RWPE1 (cell line): ENCODE measurements at regions not wholly inside any gene's neighbourhood (a gene's known extent, or its start where the extent isn't known, plus 50 kb on each side); places are given as distances from the start of the nearest gene placed in this dataset.

Source experiments
- CTCF ChIA-PET: fragments of 350-600 bp; sonication (Branson Sonifier 250); formaldehyde crosslinking; extraction: SDS; loops from one replicate; lab custom pipeline; 2021; lab: Yijun Ruan, JAX
- POLR2A ChIA-PET: fragments of 400-600 bp; formaldehyde crosslinking; extraction: SDS; loops from one replicate; lab custom pipeline; 2020; ENCODE audit warnings: antibody characterized with exemption; ENCODE audit not compliant: low non-redundant PET; lab: Yijun Ruan, JAX
- DNase-seq: peaks from one replicate; pipeline ENCODE4 v3.0.0; 2012; ENCODE audit warnings: low spot score
- H3K27ac ChIP-seq: fragments of 450-650 bp; 2 replicates; pipeline ENCODE4 v1.5.1; 2017
- TF ChIP-seq, protein P1 (sequence below): fragments of 450-650 bp; conservative IDR thresholded peaks from 2 replicates; pipeline ENCODE4 v1.5.1; 2017; ENCODE audit warnings: low read depth, mild to moderate bottlenecking

GRCh38 chr11:111194860-111195568 is 50.5 kb upstream of the POU2AF2 start:
- no peak for DNase-seq
- TF ChIP-seq, protein P1, sequence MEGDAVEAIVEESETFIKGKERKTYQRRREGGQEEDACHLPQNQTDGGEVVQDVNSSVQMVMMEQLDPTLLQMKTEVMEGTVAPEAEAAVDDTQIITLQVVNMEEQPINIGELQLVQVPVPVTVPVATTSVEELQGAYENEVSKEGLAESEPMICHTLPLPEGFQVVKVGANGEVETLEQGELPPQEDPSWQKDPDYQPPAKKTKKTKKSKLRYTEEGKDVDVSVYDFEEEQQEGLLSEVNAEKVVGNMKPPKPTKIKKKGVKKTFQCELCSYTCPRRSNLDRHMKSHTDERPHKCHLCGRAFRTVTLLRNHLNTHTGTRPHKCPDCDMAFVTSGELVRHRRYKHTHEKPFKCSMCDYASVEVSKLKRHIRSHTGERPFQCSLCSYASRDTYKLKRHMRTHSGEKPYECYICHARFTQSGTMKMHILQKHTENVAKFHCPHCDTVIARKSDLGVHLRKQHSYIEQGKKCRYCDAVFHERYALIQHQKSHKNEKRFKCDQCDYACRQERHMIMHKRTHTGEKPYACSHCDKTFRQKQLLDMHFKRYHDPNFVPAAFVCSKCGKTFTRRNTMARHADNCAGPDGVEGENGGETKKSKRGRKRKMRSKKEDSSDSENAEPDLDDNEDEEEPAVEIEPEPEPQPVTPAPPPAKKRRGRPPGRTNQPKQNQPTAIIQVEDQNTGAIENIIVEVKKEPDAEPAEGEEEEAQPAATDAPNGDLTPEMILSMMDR: no peak
- ChIA-PET CTCF (no interaction called here), POLR2A (no interaction called here)
- no peak overlapping the region for H3K27ac ChIP-seq

DNA sequence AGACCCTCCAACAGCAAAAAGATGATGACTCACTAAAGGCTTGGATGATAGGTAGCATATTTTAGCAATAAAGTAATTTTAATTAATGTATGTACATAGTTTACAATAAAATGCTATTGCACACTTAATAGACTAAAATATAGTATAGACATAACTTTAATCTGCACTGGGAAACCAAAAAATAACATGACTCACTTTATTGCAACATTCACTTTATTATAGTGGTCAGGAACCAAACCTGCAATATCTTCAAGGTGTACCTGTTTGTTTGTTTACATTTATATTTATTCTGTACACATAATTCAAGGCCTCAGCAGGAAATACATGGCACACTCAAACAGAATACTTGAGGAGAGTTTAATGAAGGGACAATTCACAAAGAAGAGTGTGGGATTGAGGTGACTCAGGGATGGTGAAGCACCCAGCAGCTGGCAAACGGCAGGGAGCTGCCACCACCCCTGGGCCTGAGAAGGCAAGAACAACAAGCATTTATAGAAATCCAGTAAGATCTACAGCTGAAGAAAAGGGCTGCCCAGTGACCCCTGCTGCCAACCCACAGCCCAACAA is 51.5 kb upstream of the POU2AF2 start:
- POLR2A ChIA-PET: no interaction called here

GRCh38 chr11:111189466-111189865 is 56.1 kb upstream of the POU2AF2 start:
- TF ChIP-seq, protein P1: no peak
- ChIA-PET CTCF (no interaction called here), POLR2A (no interaction called here)
- DNase-seq: no peak
- no peak overlapping the region for H3K27ac ChIP-seq

More for the DNA sequence above, 51.5 kb upstream of the POU2AF2 start:
- CTCF ChIA-PET: interaction anchor here (0.7 kb wide), 1 partner anchor 32 kb away, joined by 3 read pairs; no protein-coding TSS in a partner anchor
- no peak for DNase-seq
- TF ChIP-seq, protein P1: no peak
- no peak overlapping the region for H3K27ac ChIP-seq

DNA sequence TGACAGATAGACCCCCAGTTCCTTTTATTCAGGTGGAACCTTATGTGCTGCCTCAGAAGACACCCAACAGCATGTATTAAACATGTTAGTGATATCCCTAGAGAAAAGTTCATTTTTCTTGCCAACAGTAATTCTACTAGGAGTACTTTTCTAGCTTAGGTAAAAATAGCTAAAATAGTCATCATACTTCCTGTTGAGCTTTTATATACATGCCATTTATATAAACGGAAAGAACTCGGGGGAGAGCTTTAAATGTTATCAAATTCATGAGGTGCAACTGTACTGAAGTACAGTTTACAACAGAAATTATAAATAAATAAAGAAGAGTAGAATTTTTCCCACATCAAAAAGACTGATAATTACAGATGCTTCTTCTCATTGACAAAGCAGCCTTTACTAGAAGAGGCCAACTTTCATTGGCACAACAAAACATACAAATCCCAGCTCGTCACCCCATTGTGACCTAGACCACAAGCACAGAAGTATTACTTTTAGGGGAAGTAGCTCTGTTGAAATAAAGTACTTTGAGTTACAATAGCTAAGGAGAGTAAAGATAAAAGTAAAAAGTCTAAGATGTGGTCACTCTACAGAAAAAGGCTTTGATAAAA is 59.1 kb upstream of the POU2AF2 start:
- ChIA-PET CTCF (interaction anchor here (0.6 kb wide), 1 partner anchor 499 kb away, joined by 4 read pairs; no protein-coding TSS in a partner anchor), POLR2A (no interaction called here)
- TF ChIP-seq, protein P1: no peak
- no peak for DNase-seq
- H3K27ac ChIP-seq: no peak overlapping the region

DNA sequence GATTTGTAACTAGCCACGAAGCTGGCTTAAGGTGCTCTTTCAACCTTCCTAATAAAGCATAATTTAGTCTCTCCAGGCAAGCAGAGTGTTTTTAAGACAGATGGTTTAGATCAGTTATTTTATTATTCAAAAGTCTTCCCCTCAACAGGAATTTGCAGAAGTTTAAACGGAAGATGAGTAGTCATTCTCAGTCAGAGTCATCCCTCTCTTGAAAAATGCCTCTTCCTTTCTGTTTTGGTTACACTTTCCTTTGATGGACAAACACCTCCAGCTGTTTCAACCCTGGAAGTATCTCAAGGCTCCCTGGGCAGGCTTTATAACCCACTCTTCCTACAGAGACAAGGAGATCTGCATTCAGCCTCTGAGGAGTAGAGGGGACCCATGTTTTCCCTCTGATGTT is 60.3 kb upstream of the POU2AF2 start:
- TF ChIP-seq, protein P1: no peak
- CTCF ChIA-PET: no interaction called here
- no peak for DNase-seq
- no peak overlapping the region for H3K27ac ChIP-seq
- POLR2A ChIA-PET: no interaction called here

DNA sequence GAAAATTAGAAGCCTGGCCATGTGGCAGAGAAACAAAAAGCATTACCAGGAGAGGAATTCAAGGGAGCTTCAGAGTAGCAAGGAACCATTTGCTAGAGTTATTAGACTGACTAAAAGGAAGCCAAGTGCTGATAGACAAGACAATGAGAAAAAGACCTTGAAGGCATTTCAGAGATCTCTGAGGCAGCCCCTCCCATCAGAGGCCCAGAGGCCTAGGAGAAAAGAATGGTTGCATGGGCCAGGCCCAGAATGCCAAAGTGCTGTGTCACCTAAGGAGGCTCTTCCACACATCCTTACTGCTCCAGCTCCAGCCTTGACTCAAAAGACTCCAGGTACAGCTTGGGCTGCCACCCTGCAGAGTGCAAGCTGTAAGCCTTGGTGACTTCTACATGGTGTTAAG is 61.8 kb upstream of the POU2AF2 start:
- ChIA-PET CTCF (interaction anchor here (0.9 kb wide), 1 partner anchor 14 kb away, joined by 3 read pairs; no protein-coding TSS in a partner anchor), POLR2A (no interaction called here)
- TF ChIP-seq, protein P1: no peak
- no peak overlapping the region for H3K27ac ChIP-seq
- DNase-seq: no peak
